ENCODE measurements at regions not wholly inside any gene's neighbourhood (a gene's known extent, or its start where the extent isn't known, plus 50 kb on each side); places are given as distances from the start of the nearest gene placed in this dataset.
A peak's percentile ranks its signal among the peaks of the same experiment; 100 is the strongest.

- H3K27ac ChIP-seq = no peak overlapping the region
- DNase-seq (ENCODE audit: low read depth, low spot score) = no peak
Observed at GRCh38 chr11:131043251-131043650, 127.0 kb upstream of the SNX19 start.

- no peak for DNase-seq (ENCODE audit: low read depth, low spot score)
- H3K27ac ChIP-seq = no peak overlapping the region
Observed at GRCh38 chr11:131044851-131045250, 128.6 kb upstream of the SNX19 start.

GRCh38 chr11:131052367-131052766 lies 136.1 kb upstream of the SNX19 start:
- no peak overlapping the region for H3K27ac ChIP-seq
- no peak for DNase-seq (ENCODE audit: low read depth, low spot score)

- no peak for DNase-seq (ENCODE audit: low read depth, low spot score)
- no peak overlapping the region for H3K27ac ChIP-seq
Observed at GRCh38 chr11:131056036-131056435, 139.8 kb upstream of the SNX19 start.

- H3K27ac ChIP-seq = no peak overlapping the region
- no peak for DNase-seq (ENCODE audit: low read depth, low spot score)
Observed at GRCh38 chr11:131063638-131064037, 147.4 kb upstream of the SNX19 start.

GRCh38 chr11:131064373-131064991 lies 148.2 kb upstream of the SNX19 start:
- H3K27ac ChIP-seq = no peak overlapping the region
- DNase-seq (ENCODE audit: low read depth, low spot score) = no peak

GRCh38 chr11:131065435-131066413 lies 149.4 kb upstream of the SNX19 start:
- DNase-seq (ENCODE audit: low read depth, low spot score) = no peak
- H3K27ac ChIP-seq = no peak overlapping the region

- no peak for DNase-seq (ENCODE audit: low read depth, low spot score)
- H3K27ac ChIP-seq = no peak overlapping the region
Observed at GRCh38 chr11:131066551-131066950, 150.3 kb upstream of the SNX19 start.

GRCh38 chr11:131070365-131070764 lies 154.1 kb upstream of the SNX19 start:
- no peak overlapping the region for H3K27ac ChIP-seq
- DNase-seq (ENCODE audit: low read depth, low spot score) = no peak

- H3K27ac ChIP-seq = no peak overlapping the region
- DNase-seq (ENCODE audit: low read depth, low spot score) = no peak
Observed at GRCh38 chr11:131073167-131073566, 156.9 kb upstream of the SNX19 start.

GRCh38 chr11:131074573-131074972 lies 158.3 kb upstream of the SNX19 start:
- DNase-seq (ENCODE audit: low read depth, low spot score) = no peak
- no peak overlapping the region for H3K27ac ChIP-seq

GRCh38 chr11:131077340-131077739 lies 161.1 kb upstream of the SNX19 start:
- peak overlapping the region; percentile 21 for H3K27ac ChIP-seq
- no peak for DNase-seq (ENCODE audit: low read depth, low spot score)

- no peak for DNase-seq (ENCODE audit: low read depth, low spot score)
Observed at GRCh38 chr11:131079036-131079435, 162.8 kb upstream of the SNX19 start.

GRCh38 chr11:131089727-131090245 lies 173.5 kb upstream of the SNX19 start:
- H3K27ac ChIP-seq = no peak overlapping the region
- no peak for DNase-seq (ENCODE audit: low read depth, low spot score)

More at GRCh38 chr11:131079036-131079435, 162.8 kb upstream of the SNX19 start:
- no peak overlapping the region for H3K27ac ChIP-seq

- no peak for DNase-seq (ENCODE audit: low read depth, low spot score)
- no peak overlapping the region for H3K27ac ChIP-seq
Observed at GRCh38 chr11:131092469-131092868, 176.2 kb upstream of the SNX19 start.

GRCh38 chr11:131094827-131095226 lies 178.5 kb upstream of the SNX19 start:
- no peak for DNase-seq (ENCODE audit: low read depth, low spot score)

GRCh38 chr11:131095511-131096185 lies 179.4 kb upstream of the SNX19 start:
- no peak overlapping the region for H3K27ac ChIP-seq
- no peak for DNase-seq (ENCODE audit: low read depth, low spot score)

More at GRCh38 chr11:131094827-131095226, 178.5 kb upstream of the SNX19 start:
- no peak overlapping the region for H3K27ac ChIP-seq

GRCh38 chr11:131099013-131099412 lies 182.7 kb upstream of the SNX19 start:
- H3K27ac ChIP-seq = peak overlapping the region; percentile 30
- peak; percentile 46 for DNase-seq (ENCODE audit: low read depth, low spot score)

- H3K27ac ChIP-seq = peak overlapping the region; percentile 30
- DNase-seq (ENCODE audit: low read depth, low spot score) = no peak
Observed at GRCh38 chr11:131099746-131100145, 183.5 kb upstream of the SNX19 start.

- peak; percentile 5 for DNase-seq (ENCODE audit: low read depth, low spot score)
Observed at GRCh38 chr11:131108760-131109159, 192.5 kb upstream of the SNX19 start.

GRCh38 chr11:131109257-131109656 lies 193.0 kb upstream of the SNX19 start:
- no peak for DNase-seq (ENCODE audit: low read depth, low spot score)

More at GRCh38 chr11:131108760-131109159, 192.5 kb upstream of the SNX19 start:
- H3K27ac ChIP-seq = peak overlapping the region; percentile 33

More at GRCh38 chr11:131109257-131109656, 193.0 kb upstream of the SNX19 start:
- peak overlapping the region; percentile 33 for H3K27ac ChIP-seq
